Transverse colon (tissue), 3 donors: ENCODE measurements at regions not wholly inside any gene's neighbourhood (a gene's known extent, or its start where the extent isn't known, plus 50 kb on each side); places are given as distances from the start of the nearest gene placed in this dataset.
"Not testable (repeated sequence)": the region's sequence is repeated elsewhere in the genome, so short reads cannot be mapped to it uniquely, and the experiment has no call there.

Experiments
- CTCF ChIP-seq, 5 experiments: fragments of 200-600 bp in 3 of 5; fragments of 450-650 bp in 2 of 5; sonication (generic) in 3 of 5; IDR thresholded peaks; 1 replicate in 2 of 5; 2 replicates in 3 of 5; pipeline ENCODE4 v1.5.1; 2016 to 2017; ENCODE audit warnings: antibody characterized with exemption in 5 of 5, inconsistent platforms in 3 of 5, mild to moderate bottlenecking in 2 of 5, moderate library complexity in 1 of 5
- EP300 ChIP-seq: sonication (generic); formaldehyde crosslinking; IDR thresholded peaks from one replicate; pipeline ENCODE4 v1.6.1; 2017; ENCODE audit warnings: antibody characterized with exemption, low read depth

GRCh38 chr1:76740956-76741355, 126.3 kb upstream of the ST6GALNAC5 start:
- TF ChIP-seq CTCF (IDR thresholded peaks at IDR 0.05); EP300: not testable (repeated sequence)
